GM12878 (cell line): ENCODE measurements at regions not wholly inside any gene's neighbourhood (a gene's known extent, or its start where the extent isn't known, plus 50 kb on each side); places are given as distances from the start of the nearest gene placed in this dataset.

ENCODE experiments used
- CBFB ChIP-seq: IDR thresholded peaks from 2 replicates; pipeline ENCODE4 v1.6.1; 2016; ENCODE audit warnings: antibody characterized with exemption, low read depth
- CREM ChIP-seq: IDR thresholded peaks from 2 replicates; pipeline ENCODE4 v1.6.1; 2014; ENCODE audit warnings: antibody characterized with exemption, low read depth
- E2F4 ChIP-seq: IDR thresholded peaks from 2 replicates; pipeline ENCODE4 v1.6.1; 2012; ENCODE audit warnings: low read depth, low read length, improper control_type of control experiment
- EZH2 ChIP-seq: IDR thresholded peaks from 2 replicates; pipeline ENCODE4 v1.6.1; 2012; ENCODE audit warnings: low read depth, mild to moderate bottlenecking, control low read depth, inconsistent platforms, low read length, borderline replicate concordance; ENCODE audit not compliant: control insufficient read depth
- FOXM1 ChIP-seq: IDR thresholded peaks from 2 replicates; pipeline ENCODE4 v1.6.1; 2012; ENCODE audit warnings: low read depth, mild to moderate bottlenecking, inconsistent platforms, low read length, moderate library complexity
- HDGF ChIP-seq: fragments of 450-650 bp; IDR thresholded peaks from 2 replicates; pipeline ENCODE4 v1.6.1; 2016; ENCODE audit warnings: antibody characterized with exemption
- IRF5 ChIP-seq: fragments of 450-650 bp; IDR thresholded peaks from 2 replicates; pipeline ENCODE4 v1.6.1; 2017; ENCODE audit warnings: borderline replicate concordance
- MXI1 ChIP-seq: fragments of 150-350 bp; IDR thresholded peaks from 2 replicates; pipeline ENCODE4 v1.6.1; 2011; ENCODE audit warnings: low read depth, mild to moderate bottlenecking, inconsistent platforms, low read length, improper control_type of control experiment
- NBN ChIP-seq: fragments of 450-650 bp; IDR thresholded peaks from 2 replicates; pipeline ENCODE4 v1.6.1; 2016
- NFIC ChIP-seq: IDR thresholded peaks from 2 replicates; pipeline ENCODE4 v1.6.1; 2012; ENCODE audit warnings: low read depth, mild to moderate bottlenecking, inconsistent platforms, low read length, moderate library complexity
- NKRF ChIP-seq: fragments of 450-650 bp; conservative IDR thresholded peaks from 2 replicates; pipeline ENCODE4 v1.6.1; 2017; ENCODE audit warnings: mild to moderate bottlenecking, moderate library complexity
- PKNOX1 ChIP-seq: fragments of 450-650 bp; IDR thresholded peaks from 2 replicates; pipeline ENCODE4 v1.6.1; 2016; ENCODE audit warnings: mild to moderate bottlenecking
- POLR2AphosphoS5 ChIP-seq: IDR thresholded peaks from 2 replicates; pipeline ENCODE4 v1.6.1; 2011; ENCODE audit warnings: mild to moderate bottlenecking, low read length, inconsistent platforms
- PRDM15 ChIP-seq: fragments of 450-650 bp; formaldehyde crosslinking; IDR thresholded peaks from 2 replicates; pipeline ENCODE4 v1.4.0; 2020; ENCODE audit warnings: mild to moderate bottlenecking, moderate library complexity
- RAD51 ChIP-seq: fragments of 450-650 bp; IDR thresholded peaks from 2 replicates; pipeline ENCODE4 v1.6.1; 2016; ENCODE audit warnings: moderate library complexity, mild to moderate bottlenecking, inconsistent platforms
- SKIL ChIP-seq: fragments of 450-650 bp; IDR thresholded peaks from 2 replicates; pipeline ENCODE4 v1.6.1; 2017; ENCODE audit warnings: mild to moderate bottlenecking, low read depth, inconsistent platforms; ENCODE audit not compliant: poor library complexity, severe bottlenecking
- SP1 ChIP-seq: IDR thresholded peaks from one replicate; pipeline ENCODE4 v1.6.1; 2011; ENCODE audit warnings: low read depth, low read length

- TF ChIP-seq NFIC, result no peak
- 0 out of 2 replicates have a peak, but pooled peaks have one; percentile 16 for TF ChIP-seq CBFB
- no peak for TF ChIP-seq EZH2
- peak; percentile 69; the same call in 1 of the 2 replicates for TF ChIP-seq NBN
- TF ChIP-seq PKNOX1, result peak; percentile 93
- TF ChIP-seq FOXM1, result no peak
- peak; percentile 65 for TF ChIP-seq POLR2AphosphoS5
- peak; percentile 42; the same call in 1 of the 2 replicates for TF ChIP-seq CREM
- TF ChIP-seq RAD51, result no peak
- TF ChIP-seq HDGF, result peak; percentile 73; the same call in 1 of the 2 replicates
- peak; percentile 67 for TF ChIP-seq MXI1
- no peak for TF ChIP-seq IRF5
- TF ChIP-seq NKRF, result peak; percentile 96
- TF ChIP-seq PRDM15 (CRISPR knock-in tag), result no peak
- TF ChIP-seq SKIL, result peak; percentile 9
- TF ChIP-seq E2F4, result peak; percentile 91
- no peak for TF ChIP-seq SP1
These were observed 66.6 kb downstream of the KCNRG start (continued) for GRCh38 chr13:50081679-50082425.
